ENCODE measurements at regions not wholly inside any gene's neighbourhood (a gene's known extent, or its start where the extent isn't known, plus 50 kb on each side); places are given as distances from the start of the nearest gene placed in this dataset.

DNA sequence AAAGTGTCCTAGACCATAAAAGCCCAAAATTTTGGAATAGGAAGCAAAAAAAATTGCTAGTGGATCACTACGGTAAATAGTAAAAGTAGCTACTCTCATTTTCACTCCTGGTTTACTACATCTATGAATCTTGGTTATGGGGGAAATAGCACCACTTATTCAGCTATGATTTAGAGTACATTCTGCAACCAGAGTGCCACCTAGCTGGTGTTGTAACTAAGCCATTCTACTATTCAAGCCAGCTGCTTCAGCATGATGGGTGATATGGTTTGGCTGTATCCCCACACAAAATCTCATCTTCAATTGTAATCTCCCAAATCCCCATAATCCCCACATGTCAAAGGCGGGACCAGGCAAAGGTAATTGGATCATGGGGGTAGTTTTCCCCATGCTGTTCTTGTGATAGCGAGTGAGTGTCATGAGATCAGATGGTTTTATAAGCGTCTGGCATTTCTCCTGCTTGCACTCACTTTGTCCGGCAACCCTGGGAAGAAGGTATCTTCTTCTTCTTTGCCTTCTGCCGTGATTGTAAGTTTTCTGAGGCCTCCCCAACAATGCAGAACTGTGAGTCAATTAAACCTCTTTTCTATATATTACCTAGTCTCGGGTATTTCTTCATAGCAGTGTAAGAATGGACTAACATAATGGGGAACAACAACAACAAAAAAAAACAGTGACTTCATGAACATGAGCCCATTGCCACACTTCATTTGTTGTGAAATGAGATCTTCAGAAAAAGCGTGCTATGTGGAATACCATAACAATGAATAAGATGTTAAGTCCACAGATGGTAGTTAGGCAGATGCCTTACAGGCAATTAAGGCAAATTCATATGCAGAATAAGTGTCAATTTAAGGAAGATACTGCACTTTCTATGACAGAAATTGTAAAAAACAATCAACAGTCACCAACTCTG lies 280.1 kb downstream of the PABPC4L start:
- TF ChIP-seq, protein P1, sequence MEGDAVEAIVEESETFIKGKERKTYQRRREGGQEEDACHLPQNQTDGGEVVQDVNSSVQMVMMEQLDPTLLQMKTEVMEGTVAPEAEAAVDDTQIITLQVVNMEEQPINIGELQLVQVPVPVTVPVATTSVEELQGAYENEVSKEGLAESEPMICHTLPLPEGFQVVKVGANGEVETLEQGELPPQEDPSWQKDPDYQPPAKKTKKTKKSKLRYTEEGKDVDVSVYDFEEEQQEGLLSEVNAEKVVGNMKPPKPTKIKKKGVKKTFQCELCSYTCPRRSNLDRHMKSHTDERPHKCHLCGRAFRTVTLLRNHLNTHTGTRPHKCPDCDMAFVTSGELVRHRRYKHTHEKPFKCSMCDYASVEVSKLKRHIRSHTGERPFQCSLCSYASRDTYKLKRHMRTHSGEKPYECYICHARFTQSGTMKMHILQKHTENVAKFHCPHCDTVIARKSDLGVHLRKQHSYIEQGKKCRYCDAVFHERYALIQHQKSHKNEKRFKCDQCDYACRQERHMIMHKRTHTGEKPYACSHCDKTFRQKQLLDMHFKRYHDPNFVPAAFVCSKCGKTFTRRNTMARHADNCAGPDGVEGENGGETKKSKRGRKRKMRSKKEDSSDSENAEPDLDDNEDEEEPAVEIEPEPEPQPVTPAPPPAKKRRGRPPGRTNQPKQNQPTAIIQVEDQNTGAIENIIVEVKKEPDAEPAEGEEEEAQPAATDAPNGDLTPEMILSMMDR (tag by site-specific recombination; IDR thresholded peaks at IDR 0.05), result no peak
- TF ChIP-seq ZNF350 (tag by site-specific recombination; IDR thresholded peaks at IDR 0.05) (no peak), ZNF664 (tag by site-specific recombination; IDR thresholded peaks at IDR 0.05) (no peak), RBAK (tag by site-specific recombination; IDR thresholded peaks at IDR 0.05) (no peak), ZNF24 (tag by site-specific recombination; IDR thresholded peaks at IDR 0.05) (no peak), YY1 (tag by site-specific recombination; IDR thresholded peaks at IDR 0.05) (no peak), ZNF157 (tag by site-specific recombination; IDR thresholded peaks at IDR 0.05) (no peak), ZSCAN23 (tag by site-specific recombination; IDR thresholded peaks at IDR 0.05) (no peak)
- TF ChIP-seq, protein P2, sequence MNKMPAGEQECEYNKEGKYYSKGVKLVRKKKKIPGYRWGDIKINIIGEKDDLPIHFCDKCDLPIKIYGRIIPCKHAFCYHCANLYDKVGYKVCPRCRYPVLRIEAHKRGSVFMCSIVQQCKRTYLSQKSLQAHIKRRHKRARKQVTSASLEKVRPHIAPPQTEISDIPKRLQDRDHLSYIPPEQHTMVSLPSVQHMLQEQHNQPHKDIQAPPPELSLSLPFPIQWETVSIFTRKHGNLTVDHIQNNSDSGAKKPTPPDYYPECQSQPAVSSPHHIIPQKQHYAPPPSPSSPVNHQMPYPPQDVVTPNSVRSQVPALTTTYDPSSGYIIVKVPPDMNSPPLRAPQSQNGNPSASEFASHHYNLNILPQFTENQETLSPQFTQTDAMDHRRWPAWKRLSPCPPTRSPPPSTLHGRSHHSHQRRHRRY (tag by site-specific recombination; IDR thresholded peaks at IDR 0.05), result no peak
